ENCODE measurements at regions not wholly inside any gene's neighbourhood (a gene's known extent, or its start where the extent isn't known, plus 50 kb on each side); places are given as distances from the start of the nearest gene placed in this dataset.

DNA sequence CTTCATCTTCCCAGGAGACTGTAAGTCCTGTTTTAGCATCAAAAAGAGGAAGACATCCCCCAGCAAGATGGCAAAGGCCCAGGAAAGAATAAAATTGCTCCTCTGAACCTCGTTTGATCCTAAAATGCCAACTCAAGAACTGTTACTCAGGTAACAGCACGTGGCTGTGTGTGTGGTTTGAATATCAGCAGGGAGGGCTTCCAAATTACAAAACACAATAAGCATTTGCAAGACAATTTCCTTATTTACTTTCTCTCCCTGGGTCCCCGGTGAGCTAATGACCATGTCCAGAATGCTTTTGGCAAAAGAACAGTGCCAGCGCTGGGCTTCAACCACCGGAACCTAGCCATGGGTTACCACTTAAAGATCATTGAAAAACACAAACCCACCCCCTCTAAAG lies 163.6 kb downstream of the C1D start:
- Histone ChIP-seq H3K4me1 (ENCODE audit: insufficient read depth) (peaks cover 24% of the 10 kb centered on the region), H3K27ac (ENCODE audit: low read depth) (no peak overlapping the region), H3K4me3 (no peak overlapping the region), H3F3A (replicated peaks; ENCODE audit: low read depth) (no peaks in the 10 kb centered on the region), H4K20me1 (replicated peaks; ENCODE audit: insufficient read depth) (no peaks in the 10 kb centered on the region), H3K4me2 (peak overlapping the region; percentile 48), H3K9me2 (ENCODE audit: insufficient read depth) (peaks cover 9% of the 10 kb centered on the region; the same call in 1 of the 2 replicates), H3K79me2 (replicated peaks; ENCODE audit: insufficient read depth) (no peaks in the 10 kb centered on the region), H3K36me3 (ENCODE audit: insufficient read depth) (no peaks in the 10 kb centered on the region; the same call in 1 of the 2 replicates), H3K27me3 (ENCODE audit: insufficient read depth) (peaks cover 9% of the 10 kb centered on the region; the same call in 1 of the 2 replicates), H2AFZ (no peak overlapping the region)
- ATAC-seq (peak; percentile 23), DNase-seq (ENCODE audit: low spot score) (peak; percentile 12)
- Mint-ChIP-seq H3K36me3 (ENCODE audit: low read depth) (peaks cover 4% of the 10 kb centered on the region; the same call in 2 of the 3 replicates), H3K27me3 (ENCODE audit: insufficient read depth, low read depth, poor library complexity) (peaks cover 22% of the 10 kb centered on the region), H3K4me1 (peaks cover 41% of the 10 kb centered on the region), H3K9me3 (peaks cover 9% of the 10 kb centered on the region), H3K4me3 (no peak overlapping the region), H3K27ac (no peak overlapping the region)
- TF ChIP-seq STAT1 (IDR thresholded peaks at IDR 0.05; ENCODE audit: unreplicated experiment): no peak
- TF ChIP-seq CREB1 (CRISPR knock-in tag; IDR thresholded peaks at IDR 0.05; ENCODE audit: low read depth): no peak
- TF ChIP-seq, protein P1, sequence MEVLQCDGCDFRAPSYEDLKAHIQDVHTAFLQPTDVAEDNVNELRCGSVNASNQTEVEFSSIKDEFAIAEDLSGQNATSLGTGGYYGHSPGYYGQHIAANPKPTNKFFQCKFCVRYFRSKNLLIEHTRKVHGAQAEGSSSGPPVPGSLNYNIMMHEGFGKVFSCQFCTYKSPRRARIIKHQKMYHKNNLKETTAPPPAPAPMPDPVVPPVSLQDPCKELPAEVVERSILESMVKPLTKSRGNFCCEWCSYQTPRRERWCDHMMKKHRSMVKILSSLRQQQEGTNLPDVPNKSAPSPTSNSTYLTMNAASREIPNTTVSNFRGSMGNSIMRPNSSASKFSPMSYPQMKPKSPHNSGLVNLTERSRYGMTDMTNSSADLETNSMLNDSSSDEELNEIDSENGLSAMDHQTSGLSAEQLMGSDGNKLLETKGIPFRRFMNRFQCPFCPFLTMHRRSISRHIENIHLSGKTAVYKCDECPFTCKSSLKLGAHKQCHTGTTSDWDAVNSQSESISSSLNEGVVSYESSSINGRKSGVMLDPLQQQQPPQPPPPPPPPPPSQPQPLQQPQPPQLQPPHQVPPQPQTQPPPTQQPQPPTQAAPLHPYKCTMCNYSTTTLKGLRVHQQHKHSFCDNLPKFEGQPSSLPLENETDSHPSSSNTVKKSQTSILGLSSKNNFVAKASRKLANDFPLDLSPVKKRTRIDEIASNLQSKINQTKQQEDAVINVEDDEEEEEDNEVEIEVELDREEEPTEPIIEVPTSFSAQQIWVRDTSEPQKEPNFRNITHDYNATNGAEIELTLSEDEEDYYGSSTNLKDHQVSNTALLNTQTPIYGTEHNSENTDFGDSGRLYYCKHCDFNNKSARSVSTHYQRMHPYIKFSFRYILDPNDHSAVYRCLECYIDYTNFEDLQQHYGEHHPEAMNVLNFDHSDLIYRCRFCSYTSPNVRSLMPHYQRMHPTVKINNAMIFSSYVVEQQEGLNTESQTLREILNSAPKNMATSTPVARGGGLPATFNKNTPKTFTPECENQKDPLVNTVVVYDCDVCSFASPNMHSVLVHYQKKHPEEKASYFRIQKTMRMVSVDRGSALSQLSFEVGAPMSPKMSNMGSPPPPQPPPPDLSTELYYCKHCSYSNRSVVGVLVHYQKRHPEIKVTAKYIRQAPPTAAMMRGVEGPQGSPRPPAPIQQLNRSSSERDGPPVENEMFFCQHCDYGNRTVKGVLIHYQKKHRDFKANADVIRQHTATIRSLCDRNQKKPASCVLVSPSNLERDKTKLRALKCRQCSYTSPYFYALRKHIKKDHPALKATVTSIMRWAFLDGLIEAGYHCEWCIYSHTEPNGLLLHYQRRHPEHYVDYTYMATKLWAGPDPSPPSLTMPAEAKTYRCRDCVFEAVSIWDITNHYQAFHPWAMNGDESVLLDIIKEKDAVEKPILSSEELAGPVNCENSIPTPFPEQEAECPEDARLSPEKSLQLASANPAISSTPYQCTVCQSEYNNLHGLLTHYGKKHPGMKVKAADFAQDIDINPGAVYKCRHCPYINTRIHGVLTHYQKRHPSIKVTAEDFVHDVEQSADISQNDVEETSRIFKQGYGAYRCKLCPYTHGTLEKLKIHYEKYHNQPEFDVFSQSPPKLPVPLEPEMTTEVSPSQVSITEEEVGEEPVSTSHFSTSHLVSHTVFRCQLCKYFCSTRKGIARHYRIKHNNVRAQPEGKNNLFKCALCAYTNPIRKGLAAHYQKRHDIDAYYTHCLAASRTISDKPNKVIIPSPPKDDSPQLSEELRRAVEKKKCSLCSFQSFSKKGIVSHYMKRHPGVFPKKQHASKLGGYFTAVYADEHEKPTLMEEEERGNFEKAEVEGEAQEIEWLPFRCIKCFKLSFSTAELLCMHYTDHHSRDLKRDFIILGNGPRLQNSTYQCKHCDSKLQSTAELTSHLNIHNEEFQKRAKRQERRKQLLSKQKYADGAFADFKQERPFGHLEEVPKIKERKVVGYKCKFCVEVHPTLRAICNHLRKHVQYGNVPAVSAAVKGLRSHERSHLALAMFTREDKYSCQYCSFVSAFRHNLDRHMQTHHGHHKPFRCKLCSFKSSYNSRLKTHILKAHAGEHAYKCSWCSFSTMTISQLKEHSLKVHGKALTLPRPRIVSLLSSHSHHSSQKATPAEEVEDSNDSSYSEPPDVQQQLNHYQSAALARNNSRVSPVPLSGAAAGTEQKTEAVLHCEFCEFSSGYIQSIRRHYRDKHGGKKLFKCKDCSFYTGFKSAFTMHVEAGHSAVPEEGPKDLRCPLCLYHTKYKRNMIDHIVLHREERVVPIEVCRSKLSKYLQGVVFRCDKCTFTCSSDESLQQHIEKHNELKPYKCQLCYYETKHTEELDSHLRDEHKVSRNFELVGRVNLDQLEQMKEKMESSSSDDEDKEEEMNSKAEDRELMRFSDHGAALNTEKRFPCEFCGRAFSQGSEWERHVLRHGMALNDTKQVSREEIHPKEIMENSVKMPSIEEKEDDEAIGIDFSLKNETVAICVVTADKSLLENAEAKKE (CRISPR knock-in tag; IDR thresholded peaks at IDR 0.05): no peak
- no peak for TF ChIP-seq ZNF114 (CRISPR knock-in tag; IDR thresholded peaks at IDR 0.05)
- TF ChIP-seq EZH2phosphoT487 (IDR thresholded peaks at IDR 0.05; ENCODE audit: unreplicated experiment): no peak
- no peak for TF ChIP-seq REST (IDR thresholded peaks at IDR 0.05; ENCODE audit: unreplicated experiment)
